ENCODE measurements at regions not wholly inside any gene's neighbourhood (a gene's known extent, or its start where the extent isn't known, plus 50 kb on each side); places are given as distances from the start of the nearest gene placed in this dataset.

DNA sequence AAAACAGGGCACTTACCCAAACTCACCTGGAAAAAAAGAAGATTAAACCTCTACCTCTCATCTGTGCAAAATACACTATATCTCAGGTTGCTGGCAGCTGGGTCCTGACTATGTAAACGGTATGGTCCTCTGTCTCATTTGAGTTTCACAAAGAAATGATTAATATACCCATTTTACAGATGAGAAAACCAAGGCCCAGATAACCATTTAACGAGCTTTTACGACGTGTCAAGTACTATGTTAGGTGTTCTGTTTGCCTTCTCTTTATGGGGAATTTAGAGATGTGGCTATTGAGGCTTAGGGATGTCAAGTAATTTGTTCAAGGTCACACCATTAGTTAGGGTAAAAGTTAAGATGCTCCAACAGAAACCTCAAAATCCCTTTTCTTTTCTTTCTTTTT lies 140.4 kb upstream of the USP24 start:
- intact Hi-C loops (cut with DNase I; ENCODE audit: low total_unique reads) = no loop called here

DNA sequence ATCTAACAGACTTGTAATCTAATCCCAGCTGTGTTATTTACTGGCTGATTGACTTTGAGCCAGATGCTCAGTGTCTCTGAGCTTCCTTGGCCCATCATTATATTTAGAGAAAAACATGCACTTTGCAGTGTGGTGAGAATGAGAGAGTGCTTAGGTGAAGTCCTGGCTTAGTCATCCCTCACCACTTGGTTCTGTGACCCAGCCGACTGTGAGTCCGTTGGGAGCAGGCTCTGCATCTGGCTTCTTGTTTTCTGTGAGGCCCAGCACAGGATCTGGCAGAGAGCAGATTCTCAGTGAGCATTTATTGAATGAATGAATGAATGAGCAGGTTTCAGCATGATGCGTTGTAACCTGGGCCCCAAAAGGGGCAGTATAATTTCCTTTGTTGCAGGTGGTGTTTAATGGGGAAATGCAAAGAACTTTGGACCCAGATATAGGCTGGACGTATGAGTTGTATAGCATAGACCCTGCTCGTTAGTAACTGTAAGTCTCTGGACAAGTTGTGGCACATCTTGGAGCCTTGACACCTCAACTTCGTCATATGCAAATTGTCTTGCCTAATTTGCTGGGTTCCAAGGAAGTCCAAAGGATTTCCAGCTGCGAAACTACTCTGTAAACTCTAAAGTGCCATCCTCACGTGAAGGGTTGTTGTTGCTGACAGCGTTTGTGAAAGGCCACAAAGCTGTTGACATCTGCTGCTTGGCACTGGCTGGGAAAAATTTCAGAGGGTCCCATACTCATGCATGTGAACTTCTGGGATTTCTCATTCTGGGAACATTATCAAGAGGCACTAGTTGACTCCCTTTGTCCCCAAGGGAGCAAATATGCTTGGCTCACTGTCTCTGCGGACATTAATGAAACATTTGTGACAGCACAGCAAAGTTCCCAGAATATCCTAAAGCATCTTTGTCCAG lies 138.8 kb upstream of the USP24 start:
- intact Hi-C loops (cut with DNase I; ENCODE audit: low total_unique reads) (no loop called here), in situ Hi-C loops (cut with MboI; ENCODE audit: low pct_ligation_motif_present in 1 of 4, low pct_unique_long_range_greater_than_20kb in 1 of 4, low sequenced_read_pairs in 3 of 4) (no loop called here)
- Histone ChIP-seq H3K27ac (no peak overlapping the region), H3K36me3 (no peaks in the 10 kb centered on the region), H3K4me3 (no peak overlapping the region), H3K27me3 (no peaks in the 10 kb centered on the region), H3K9me3 (no peaks in the 10 kb centered on the region), H3K4me1 (no peaks in the 10 kb centered on the region)
- 56 to 62% methylated on average over 3 to 10 of the region's 10 CpGs for WGBS, 2 donors (ENCODE audit: low coverage in 1 of 2)
- TF ChIP-seq EP300 (IDR thresholded peaks at IDR 0.05; ENCODE audit: low read depth) = no peak
- TF ChIP-seq POLR2AphosphoS5 (IDR thresholded peaks at IDR 0.05) = no peak
- TF ChIP-seq, protein P1, sequence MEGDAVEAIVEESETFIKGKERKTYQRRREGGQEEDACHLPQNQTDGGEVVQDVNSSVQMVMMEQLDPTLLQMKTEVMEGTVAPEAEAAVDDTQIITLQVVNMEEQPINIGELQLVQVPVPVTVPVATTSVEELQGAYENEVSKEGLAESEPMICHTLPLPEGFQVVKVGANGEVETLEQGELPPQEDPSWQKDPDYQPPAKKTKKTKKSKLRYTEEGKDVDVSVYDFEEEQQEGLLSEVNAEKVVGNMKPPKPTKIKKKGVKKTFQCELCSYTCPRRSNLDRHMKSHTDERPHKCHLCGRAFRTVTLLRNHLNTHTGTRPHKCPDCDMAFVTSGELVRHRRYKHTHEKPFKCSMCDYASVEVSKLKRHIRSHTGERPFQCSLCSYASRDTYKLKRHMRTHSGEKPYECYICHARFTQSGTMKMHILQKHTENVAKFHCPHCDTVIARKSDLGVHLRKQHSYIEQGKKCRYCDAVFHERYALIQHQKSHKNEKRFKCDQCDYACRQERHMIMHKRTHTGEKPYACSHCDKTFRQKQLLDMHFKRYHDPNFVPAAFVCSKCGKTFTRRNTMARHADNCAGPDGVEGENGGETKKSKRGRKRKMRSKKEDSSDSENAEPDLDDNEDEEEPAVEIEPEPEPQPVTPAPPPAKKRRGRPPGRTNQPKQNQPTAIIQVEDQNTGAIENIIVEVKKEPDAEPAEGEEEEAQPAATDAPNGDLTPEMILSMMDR (IDR thresholded peaks at IDR 0.05) = no peak
- TF ChIP-seq POLR2A (IDR thresholded peaks at IDR 0.05) = no peak
- DNase-seq = no peak

More for the DNA sequence above, 140.4 kb upstream of the USP24 start:
- Histone ChIP-seq H3K4me3 (no peak overlapping the region), H3K36me3 (no peaks in the 10 kb centered on the region), H3K4me1 (no peaks in the 10 kb centered on the region), H3K27me3 (no peaks in the 10 kb centered on the region), H3K27ac (no peak overlapping the region), H3K9me3 (no peaks in the 10 kb centered on the region)
- no peak for DNase-seq
- in situ Hi-C loops (cut with MboI; ENCODE audit: low pct_ligation_motif_present in 1 of 4, low pct_unique_long_range_greater_than_20kb in 1 of 4, low sequenced_read_pairs in 3 of 4) = no loop called here
- TF ChIP-seq EP300 (IDR thresholded peaks at IDR 0.05; ENCODE audit: low read depth) = no peak
- no peak for TF ChIP-seq POLR2AphosphoS5 (IDR thresholded peaks at IDR 0.05)
- TF ChIP-seq POLR2A (IDR thresholded peaks at IDR 0.05) = no peak
- 79 to 97% methylated on average over 4 of the region's 4 CpGs for WGBS, 2 donors (ENCODE audit: low coverage in 1 of 2)

DNA sequence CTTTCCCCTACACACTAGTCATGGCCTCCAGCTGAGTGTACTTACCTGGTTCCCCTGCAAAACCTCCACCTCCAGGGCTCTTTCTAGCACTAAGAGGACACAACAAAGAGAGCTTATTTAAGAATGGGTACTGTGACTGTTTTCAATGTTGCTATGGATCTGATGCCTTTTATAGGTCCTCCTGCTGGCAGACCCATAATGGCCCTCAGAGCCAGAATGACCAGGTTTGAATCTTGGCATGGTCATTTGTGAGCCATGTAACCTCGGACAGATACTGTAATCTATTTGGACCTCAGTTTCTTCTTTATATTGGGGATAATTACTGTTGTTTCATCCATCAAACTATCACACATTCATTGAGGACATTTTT lies 137.6 kb upstream of the USP24 start:
- no peak overlapping the region for H3K27ac ChIP-seq

DNA sequence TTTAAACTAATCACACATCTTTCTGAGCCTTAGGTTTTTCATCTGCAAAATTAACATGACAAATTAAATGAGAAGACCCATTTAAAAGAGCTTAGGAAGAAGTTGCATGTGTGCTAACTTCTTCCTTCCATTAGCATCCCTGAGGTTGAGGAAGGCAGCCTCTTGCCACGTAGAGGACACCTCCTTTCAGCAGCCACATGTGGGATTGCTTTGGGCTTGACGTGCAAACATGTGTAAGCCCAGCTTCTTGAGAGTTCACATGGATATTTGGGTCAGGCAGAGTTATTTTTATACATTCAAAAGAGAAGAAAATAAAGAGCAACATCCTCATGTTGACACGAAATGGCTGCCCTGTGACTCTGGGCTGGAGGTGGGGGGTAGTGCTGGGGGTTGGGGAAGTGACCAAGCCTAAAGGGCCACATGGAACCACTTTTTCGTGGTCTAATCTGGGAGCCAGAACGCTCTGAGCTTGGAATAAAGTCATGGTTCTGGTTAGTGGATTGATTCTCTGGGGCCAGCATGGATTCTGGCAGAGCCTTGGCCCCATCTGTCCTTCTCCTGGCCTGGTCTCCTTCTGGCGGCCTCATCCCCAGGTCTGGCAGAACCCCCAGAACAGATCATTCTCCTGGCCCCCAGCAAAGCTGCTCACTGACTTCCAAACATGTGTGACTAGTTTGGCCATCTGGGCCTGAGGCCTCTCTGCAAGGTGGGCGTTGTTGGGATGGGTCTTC lies 137.1 kb upstream of the USP24 start:
- no peak overlapping the region for H3K4me3 ChIP-seq
- no peaks in the 10 kb centered on the region for H3K36me3 ChIP-seq
- no peaks in the 10 kb centered on the region for H3K4me1 ChIP-seq
- TF ChIP-seq POLR2A (IDR thresholded peaks at IDR 0.05) (no peak), EP300 (IDR thresholded peaks at IDR 0.05; ENCODE audit: low read depth) (no peak)
- H3K9me3 ChIP-seq = no peaks in the 10 kb centered on the region
- intact Hi-C loops (cut with DNase I; ENCODE audit: low total_unique reads) = no loop called here
- H3K27me3 ChIP-seq = no peaks in the 10 kb centered on the region
- H3K27ac ChIP-seq = no peak overlapping the region
- DNase-seq = no peak
- WGBS, 2 donors (ENCODE audit: low coverage in 1 of 2) = 80 to 81% methylated on average over 2 to 7 of the region's 7 CpGs
- in situ Hi-C loops (cut with MboI; ENCODE audit: low pct_ligation_motif_present in 1 of 4, low pct_unique_long_range_greater_than_20kb in 1 of 4, low sequenced_read_pairs in 3 of 4) = no loop called here

More for the DNA sequence above, 137.6 kb upstream of the USP24 start:
- no peak overlapping the region for H3K4me3 ChIP-seq
- no peaks in the 10 kb centered on the region for H3K4me1 ChIP-seq
- TF ChIP-seq EP300 (IDR thresholded peaks at IDR 0.05; ENCODE audit: low read depth) (no peak), POLR2AphosphoS5 (IDR thresholded peaks at IDR 0.05) (no peak), POLR2A (IDR thresholded peaks at IDR 0.05) (no peak)
- TF ChIP-seq, protein P1 (IDR thresholded peaks at IDR 0.05) = no peak
- no peaks in the 10 kb centered on the region for H3K36me3 ChIP-seq
- 65% methylated on average over 1 of the region's 1 CpG; no CpG with 5 or more reads in 1 of the 2 donors for WGBS, 2 donors (ENCODE audit: low coverage in 1 of 2)
- intact Hi-C loops (cut with DNase I; ENCODE audit: low total_unique reads) = no loop called here
- no peaks in the 10 kb centered on the region for H3K9me3 ChIP-seq
- no peak for DNase-seq
- in situ Hi-C loops (cut with MboI; ENCODE audit: low pct_ligation_motif_present in 1 of 4, low pct_unique_long_range_greater_than_20kb in 1 of 4, low sequenced_read_pairs in 3 of 4) = no loop called here
- no peaks in the 10 kb centered on the region for H3K27me3 ChIP-seq

DNA sequence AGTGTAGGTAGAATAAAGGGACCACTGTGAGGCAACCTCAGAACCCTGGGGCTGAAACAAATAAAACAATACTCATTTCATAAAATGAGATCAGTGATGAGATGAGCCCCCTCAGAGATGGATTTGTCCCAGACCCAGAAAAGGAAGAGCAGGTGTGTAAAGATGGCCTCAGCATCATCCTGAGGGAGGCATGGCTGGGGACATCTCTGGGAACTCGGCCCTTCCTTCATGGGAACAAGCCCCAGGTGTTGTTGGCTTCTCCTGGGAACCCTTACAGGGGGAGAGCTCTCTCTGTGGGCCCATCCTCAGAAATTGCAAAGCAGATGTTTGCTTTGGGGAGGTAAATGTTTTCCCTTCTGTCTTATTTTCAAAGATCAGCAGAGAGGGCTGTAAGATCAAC lies 133.2 kb upstream of the USP24 start:
- no peaks in the 10 kb centered on the region for H3K36me3 ChIP-seq

More for the DNA sequence above, 133.2 kb upstream of the USP24 start:
- 0% methylated on average over 1 of the region's 1 CpG; no CpG with 5 or more reads in 1 of the 2 donors for WGBS, 2 donors (ENCODE audit: low coverage in 1 of 2)
- Histone ChIP-seq H3K27ac (no peak overlapping the region), H3K4me3 (no peak overlapping the region), H3K27me3 (no peaks in the 10 kb centered on the region), H3K4me1 (no peaks in the 10 kb centered on the region), H3K9me3 (no peaks in the 10 kb centered on the region)
- no peak for DNase-seq
- intact Hi-C loops (cut with DNase I; ENCODE audit: low total_unique reads) = no loop called here
- in situ Hi-C loops (cut with MboI; ENCODE audit: low pct_ligation_motif_present in 1 of 4, low pct_unique_long_range_greater_than_20kb in 1 of 4, low sequenced_read_pairs in 3 of 4) = no loop called here
- TF ChIP-seq POLR2A (IDR thresholded peaks at IDR 0.05) = no peak
- TF ChIP-seq POLR2AphosphoS5 (IDR thresholded peaks at IDR 0.05) = no peak
- no peak for TF ChIP-seq EP300 (IDR thresholded peaks at IDR 0.05; ENCODE audit: low read depth)
- TF ChIP-seq, protein P1 (IDR thresholded peaks at IDR 0.05) = no peak
